Stimulated activated CD4-positive, alpha-beta T cell treated with anti-CD3 and anti-CD28 coated beads, Interleukin-4, amount 100 ng/mL, for 48 hours (primary cell): ENCODE measurements at regions not wholly inside any gene's neighbourhood (a gene's known extent, or its start where the extent isn't known, plus 50 kb on each side); places are given as distances from the start of the nearest gene placed in this dataset.

Source experiments
- DNase-seq, 2 donors: peaks; one replicate each; pipeline ENCODE4 v3.0.0-alpha.2; 2020; ENCODE audit warnings: low read depth in 2 of 2

GRCh38 chr1:56036479-56036878 is 542.9 kb downstream of the PLPP3 start:
- no peak for DNase-seq

DNA sequence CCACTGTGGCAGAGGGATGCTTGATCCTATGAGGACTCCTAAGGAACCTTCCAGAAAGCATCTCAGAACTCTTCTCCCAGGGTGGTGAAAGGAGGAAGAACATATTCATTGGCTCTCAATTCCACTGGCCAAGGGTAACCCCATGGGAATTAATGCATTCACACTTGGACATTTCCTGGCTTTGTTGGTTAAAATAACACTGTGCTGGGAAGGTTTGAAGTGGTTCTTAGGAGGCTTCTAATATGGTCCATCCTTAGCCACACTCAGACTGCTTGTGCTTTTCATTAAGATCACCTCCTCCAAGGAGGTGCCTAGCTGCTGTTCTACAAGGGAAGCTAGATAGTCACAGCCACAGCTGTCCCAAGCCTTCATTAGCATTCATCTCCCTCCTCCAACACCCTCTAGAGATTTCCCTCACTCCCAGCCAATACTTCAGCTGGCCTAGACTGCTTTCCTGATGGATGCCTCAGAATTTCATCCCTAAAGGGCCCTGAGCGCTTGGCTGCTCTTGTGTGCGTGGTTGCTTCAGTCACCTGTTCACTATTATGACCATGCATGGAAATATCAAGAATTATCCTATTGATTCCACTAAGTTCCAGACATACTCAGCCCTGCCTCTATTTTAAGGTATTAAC is 544.4 kb downstream of the PLPP3 start:
- DNase-seq = no peak

GRCh38 chr1:56034222-56034621 is 545.1 kb downstream of the PLPP3 start:
- no peak for DNase-seq

DNA sequence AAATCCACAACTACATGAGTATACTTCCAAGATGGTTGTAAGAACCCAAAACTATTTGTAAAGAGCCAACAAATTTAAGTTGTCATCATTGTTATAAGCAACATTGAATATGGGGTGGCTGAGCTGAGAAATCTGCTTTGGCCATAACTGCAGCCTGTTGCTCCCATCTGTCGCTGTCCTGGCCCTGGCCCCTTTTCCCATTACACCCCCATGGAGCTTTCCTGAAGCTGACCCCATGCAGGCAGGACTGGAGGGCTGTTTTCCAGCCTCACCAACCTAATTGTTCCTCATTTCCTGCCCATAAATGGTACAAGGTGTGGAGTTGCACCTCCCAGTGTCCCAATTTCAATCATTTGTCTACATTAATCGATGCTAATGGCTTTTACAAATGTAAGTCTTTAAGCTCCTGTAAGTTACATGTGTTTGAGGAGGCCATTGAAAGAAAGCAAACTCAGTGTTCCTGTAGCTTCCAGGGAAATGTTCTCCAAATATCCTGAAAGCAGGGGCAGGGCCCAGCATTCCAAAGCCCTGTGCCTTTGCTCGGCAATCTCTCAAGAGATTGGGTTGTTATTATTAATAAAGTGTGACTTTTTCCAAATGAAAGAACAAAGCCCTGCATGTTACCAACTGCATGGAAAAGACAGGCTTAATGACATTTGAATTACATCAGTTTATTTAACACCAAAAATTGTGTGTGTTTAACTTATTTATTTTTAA is 545.9 kb downstream of the PLPP3 start:
- no peak for DNase-seq

DNA sequence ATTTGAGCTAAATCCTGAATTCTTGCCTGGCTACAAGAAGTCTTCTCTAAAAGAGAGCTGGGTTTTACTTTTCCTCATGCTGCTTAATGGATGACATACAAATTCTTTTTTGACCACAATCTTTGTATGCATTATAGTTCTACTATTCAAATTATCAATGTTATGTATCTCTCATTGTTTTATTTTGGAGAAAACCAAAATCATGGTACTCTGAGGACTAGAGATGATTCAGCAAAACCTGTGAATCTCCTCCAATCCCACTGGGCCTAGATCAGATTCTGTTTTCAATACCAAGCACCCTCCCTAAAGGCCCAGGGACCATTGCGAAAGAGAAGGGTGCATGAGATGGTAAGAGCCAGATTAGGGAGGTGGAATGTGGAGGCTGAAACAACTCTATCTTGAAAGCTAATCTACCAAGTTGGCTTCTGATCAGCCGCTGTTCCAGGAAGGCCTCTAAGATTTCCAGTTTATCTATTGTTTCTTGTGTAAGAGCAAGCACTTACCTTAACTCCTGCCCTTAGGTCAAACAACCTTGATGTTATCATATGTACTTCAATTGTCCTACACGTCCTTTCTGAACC is 547.2 kb downstream of the PLPP3 start:
- no peak for DNase-seq

DNA sequence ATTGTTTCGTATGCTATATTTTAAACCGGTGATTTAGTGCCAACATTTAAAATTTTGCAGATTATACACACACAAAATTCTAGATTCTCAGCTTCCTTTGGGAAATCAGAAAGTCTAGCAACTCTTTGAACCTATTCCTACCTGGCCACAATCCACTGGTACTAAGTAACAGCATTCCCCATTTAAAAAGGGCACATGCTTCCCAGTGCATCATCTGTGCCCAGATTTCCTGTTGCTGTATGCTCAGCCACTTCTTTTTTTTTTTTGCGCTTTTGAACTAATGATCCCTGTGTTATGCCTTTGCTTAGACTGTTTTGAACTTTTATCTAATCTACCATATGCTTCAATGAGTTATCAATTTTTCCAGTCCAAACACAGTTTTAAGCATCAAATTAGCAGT is 548.4 kb downstream of the PLPP3 start:
- DNase-seq = no peak

DNA sequence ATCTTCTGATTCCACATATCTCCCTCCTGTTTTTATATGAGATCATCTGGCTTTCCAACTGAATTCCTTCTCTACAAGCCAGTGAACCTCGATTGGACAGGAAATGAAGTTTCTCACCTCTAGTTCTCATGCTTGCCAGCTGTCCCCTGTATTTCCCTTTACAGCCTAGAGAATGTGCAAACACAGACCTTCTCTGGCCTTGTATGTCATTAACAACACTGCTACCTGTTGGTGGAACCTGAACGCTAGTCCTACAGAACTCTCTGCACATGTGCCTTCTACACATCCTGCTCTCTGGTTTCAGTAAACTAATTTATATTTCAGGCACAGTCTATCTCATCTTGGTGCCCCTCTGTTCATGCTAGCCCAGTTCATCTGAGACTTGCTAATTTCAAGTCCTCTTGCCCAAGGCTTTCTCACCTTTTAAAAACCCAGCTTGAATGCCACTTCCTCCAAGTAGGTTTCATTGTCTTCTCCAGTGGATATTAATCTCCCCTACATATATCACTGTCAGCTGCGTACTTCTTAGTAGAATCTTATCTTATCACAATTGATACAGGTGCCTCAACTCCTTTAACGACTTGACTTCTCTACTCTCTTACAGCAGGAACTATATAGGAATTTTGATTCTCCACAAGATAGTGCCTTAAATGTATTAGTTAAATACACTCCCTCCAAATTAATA is 549.9 kb downstream of the PLPP3 start:
- no peak for DNase-seq

- no peak for DNase-seq
These were observed 550.5 kb downstream of the PLPP3 start for GRCh38 chr1:56028911-56029310.

DNA sequence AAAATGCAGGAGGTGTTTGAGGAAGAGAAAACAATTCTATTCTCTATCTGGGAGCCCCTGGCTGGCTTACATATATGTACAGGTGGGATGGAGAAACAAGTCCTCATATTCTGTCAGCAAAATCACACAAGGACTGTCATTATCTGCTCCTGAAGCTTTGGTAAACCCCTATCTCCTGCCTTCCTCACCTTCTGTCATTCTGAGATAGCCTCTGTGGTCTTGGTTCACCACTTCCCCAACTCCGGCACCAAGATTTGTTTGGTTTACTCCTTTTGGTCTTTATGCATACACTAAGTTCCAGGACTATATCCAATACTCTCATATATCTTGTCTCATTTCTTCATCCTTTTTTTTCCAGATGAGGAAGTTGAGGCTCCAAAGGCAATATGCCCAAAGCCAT is 551.1 kb downstream of the PLPP3 start:
- DNase-seq = no peak

GRCh38 chr1:56025942-56026341 is 553.4 kb downstream of the PLPP3 start:
- no peak for DNase-seq

DNA sequence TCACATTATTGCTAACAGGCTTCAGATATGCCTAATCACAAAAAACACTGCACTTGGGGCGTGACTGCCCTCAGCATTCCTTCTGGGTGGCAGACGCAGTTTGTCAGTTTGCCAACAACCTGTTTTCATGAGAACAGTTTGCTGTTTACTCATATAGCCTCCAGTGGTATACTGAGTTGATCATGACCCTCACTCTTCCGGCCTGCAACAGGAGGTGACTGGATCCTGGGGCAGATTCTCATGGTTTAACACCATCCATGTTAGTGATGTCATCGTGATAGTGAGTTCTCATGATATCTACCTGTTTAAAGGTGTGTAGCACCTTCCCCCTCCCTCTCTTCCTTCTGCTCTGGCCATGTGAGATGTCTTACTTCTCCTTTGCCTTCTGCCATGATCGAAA is 555.2 kb downstream of the PLPP3 start:
- no peak for DNase-seq

- DNase-seq = no peak
These were observed 559.4 kb downstream of the PLPP3 start for GRCh38 chr1:56019922-56020321.

- no peak for DNase-seq
These were observed 559.9 kb downstream of the PLPP3 start for GRCh38 chr1:56019472-56019871.

DNA sequence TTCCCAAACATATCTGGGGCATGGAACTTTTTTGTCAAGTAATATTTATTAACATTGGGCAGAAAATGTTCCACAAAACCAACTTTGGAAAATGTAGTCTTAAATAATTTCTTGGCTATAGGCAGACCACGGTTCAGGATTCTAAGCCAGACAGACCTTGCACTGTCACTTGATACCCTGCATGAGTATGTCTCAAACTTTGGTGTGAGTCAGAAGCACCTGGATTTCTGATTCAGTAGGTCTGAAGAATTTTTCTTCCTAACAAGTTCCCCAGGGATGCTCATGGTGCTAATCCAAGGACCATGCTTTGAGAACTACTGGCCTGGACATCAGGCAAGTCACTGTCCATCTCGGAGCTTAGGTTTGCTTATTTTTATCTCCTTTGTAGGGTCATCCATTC is 562.0 kb downstream of the PLPP3 start:
- DNase-seq = no peak

GRCh38 chr1:56003846-56004245 is 575.5 kb downstream of the PLPP3 start:
- DNase-seq = no peak

GRCh38 chr1:56002231-56002630 is 577.1 kb downstream of the PLPP3 start:
- no peak for DNase-seq

DNA sequence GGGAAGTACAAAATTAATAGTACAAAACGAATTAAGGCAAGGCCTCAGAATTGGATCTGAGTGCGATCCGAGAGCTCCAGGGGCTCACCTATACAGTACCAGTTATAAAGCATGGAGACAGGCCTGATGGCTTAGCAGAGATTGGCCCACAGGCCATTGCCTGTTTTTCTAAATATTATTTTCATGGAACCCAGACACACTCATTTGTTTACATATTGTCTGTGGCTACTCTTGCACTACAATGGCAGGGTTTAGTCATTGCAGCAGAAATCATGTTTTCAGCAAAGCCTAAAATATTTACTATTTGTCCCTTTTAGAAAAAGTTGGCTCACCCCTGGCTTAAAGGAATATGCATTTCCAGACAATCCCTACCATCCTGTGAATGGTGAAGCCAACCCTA is 578.9 kb downstream of the PLPP3 start:
- DNase-seq = no peak

GRCh38 chr1:55997536-55997935 is 581.8 kb downstream of the PLPP3 start:
- no peak for DNase-seq

- DNase-seq = no peak
These were observed 585.6 kb downstream of the PLPP3 start for GRCh38 chr1:55993646-55994318.

DNA sequence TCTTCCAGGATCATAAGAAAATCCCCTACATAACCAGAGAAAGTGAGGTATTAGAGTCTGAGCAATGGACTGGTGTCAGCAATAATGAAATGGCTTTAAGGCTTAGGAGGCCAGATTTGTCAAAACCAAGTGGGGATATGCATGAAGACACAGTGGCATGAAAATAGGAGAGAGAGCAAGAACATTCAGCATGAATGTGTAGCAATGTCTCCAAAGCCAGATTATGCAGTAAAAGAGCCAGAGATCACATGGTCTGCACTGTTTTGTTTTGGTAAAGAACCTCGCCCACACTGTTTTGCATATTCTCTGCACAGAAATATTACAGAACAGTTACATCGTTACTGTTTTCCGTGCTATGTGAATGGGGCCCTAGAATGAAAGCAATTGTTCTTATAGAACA is 589.4 kb downstream of the PLPP3 start:
- DNase-seq = no peak

GRCh38 chr1:55988963-55989452 is 590.4 kb downstream of the PLPP3 start:
- DNase-seq = no peak
